Neural progenitor cell (in vitro differentiated cells): ENCODE measurements at regions not wholly inside any gene's neighbourhood (a gene's known extent, or its start where the extent isn't known, plus 50 kb on each side); places are given as distances from the start of the nearest gene placed in this dataset.

Source experiments
- DNase-seq: peaks from one replicate; pipeline ENCODE4 v3.0.0-alpha.2; 2016; ENCODE audit warnings: low spot score
- H2AFZ ChIP-seq: fragments of 200-600 bp; sonication (generic); replicated peaks from 2 replicates; pipeline ENCODE4 v1.6.1; 2016; ENCODE audit warnings: antibody characterized with exemption
- H3F3A ChIP-seq: fragments of 200-600 bp; sonication (generic); 2 replicates; pipeline ENCODE4 v1.6.1; 2016; ENCODE audit warnings: antibody characterized with exemption, low read depth
- H3K27ac ChIP-seq: fragments of 200-600 bp; sonication (generic); 2 replicates; pipeline ENCODE4 v1.5.1; 2016; ENCODE audit warnings: mild to moderate bottlenecking
- H3K27me3 ChIP-seq: fragments of 200-600 bp; sonication (generic); 2 replicates; pipeline ENCODE4 v1.6.1; 2016; ENCODE audit warnings: mild to moderate bottlenecking, moderate library complexity
- H3K36me3 ChIP-seq: fragments of 200-600 bp; sonication (generic); 2 replicates; pipeline ENCODE4 v1.5.1; 2016
- H3K4me1 ChIP-seq: fragments of 200-600 bp; sonication (generic); 2 replicates; pipeline ENCODE4 v1.6.1; 2016; ENCODE audit warnings: mixed run types
- H3K4me2 ChIP-seq: fragments of 200-600 bp; sonication (generic); 2 replicates; pipeline ENCODE4 v1.6.1; 2016
- H3K4me3 ChIP-seq: fragments of 200-600 bp; sonication (generic); 2 replicates; pipeline ENCODE4 v1.5.1; 2016
- H3K79me2 ChIP-seq: fragments of 200-600 bp; sonication (generic); 2 replicates; pipeline ENCODE4 v1.6.1; 2016; ENCODE audit warnings: low read depth
- H3K9ac ChIP-seq: fragments of 200-600 bp; sonication (generic); 2 replicates; pipeline ENCODE4 v1.6.1; 2016
- H3K9me3 ChIP-seq: fragments of 200-600 bp; sonication (generic); 2 replicates; pipeline ENCODE4 v1.5.1; 2016; ENCODE audit warnings: low read depth
- H4K20me1 ChIP-seq: fragments of 200-600 bp; sonication (generic); 2 replicates; pipeline ENCODE4 v1.6.1; 2016; ENCODE audit warnings: low read depth
- H3K27ac Mint-ChIP-seq: 3 replicates; pipeline ENCODE4 v1.8.0; 2021; ENCODE audit warnings: mixed read lengths
- H3K27me3 Mint-ChIP-seq: 2 replicates; pipeline ENCODE4 v1.8.0; 2022; ENCODE audit warnings: low read depth, mild to moderate bottlenecking, inconsistent platforms, moderate library complexity, mixed read lengths; ENCODE audit not compliant: insufficient read depth
- H3K36me3 Mint-ChIP-seq: 3 replicates; pipeline ENCODE4 v1.8.0; 2021; ENCODE audit warnings: mixed read lengths
- H3K4me1 Mint-ChIP-seq: 3 replicates; pipeline ENCODE4 v1.8.0; 2021; ENCODE audit warnings: mixed read lengths
- H3K4me3 Mint-ChIP-seq: 3 replicates; pipeline ENCODE4 v1.8.0; 2021; ENCODE audit warnings: mild to moderate bottlenecking, moderate library complexity, mixed read lengths
- H3K9me3 Mint-ChIP-seq: 3 replicates; pipeline ENCODE4 v1.8.0; 2020; ENCODE audit warnings: mixed read lengths
- EZH2 ChIP-seq: fragments of 200-600 bp; sonication (generic); IDR thresholded peaks from 2 replicates; pipeline ENCODE4 v1.6.1; 2017; ENCODE audit warnings: antibody characterized with exemption, mild to moderate bottlenecking, moderate library complexity
- EZH2phosphoT487 ChIP-seq: fragments of 200-600 bp; sonication (generic); IDR thresholded peaks from 2 replicates; pipeline ENCODE4 v1.6.1; 2017; ENCODE audit warnings: antibody characterized with exemption
- TF ChIP-seq, protein P1 (sequence below): fragments of 200-600 bp; sonication (generic); IDR thresholded peaks from 2 replicates; pipeline ENCODE4 v1.5.1; 2017; ENCODE audit warnings: antibody characterized with exemption, mild to moderate bottlenecking

DNA sequence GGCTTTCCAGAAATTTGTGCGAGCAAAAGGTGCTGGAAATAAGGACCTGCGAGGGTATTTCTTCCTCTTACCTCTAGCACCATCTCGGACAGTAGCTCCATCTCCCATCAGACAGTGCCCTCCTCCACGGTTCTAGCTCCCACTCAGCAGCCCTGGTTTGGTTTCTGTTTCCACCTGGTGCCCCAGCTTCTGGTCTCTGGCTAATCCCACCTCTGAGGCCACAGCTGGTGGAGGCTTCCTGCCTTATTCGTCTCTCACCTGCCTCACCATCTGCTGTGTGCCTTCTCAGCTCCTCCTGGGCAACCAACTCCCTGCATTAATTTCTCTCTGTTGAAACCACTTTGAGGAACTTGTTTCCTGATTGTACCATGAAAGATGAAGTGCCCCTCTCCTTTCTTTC lies 162.4 kb upstream of the CDYL start:
- no peak overlapping the region for H3K4me3 Mint-ChIP-seq
- no peaks in the 10 kb centered on the region for H3K36me3 Mint-ChIP-seq

DNA sequence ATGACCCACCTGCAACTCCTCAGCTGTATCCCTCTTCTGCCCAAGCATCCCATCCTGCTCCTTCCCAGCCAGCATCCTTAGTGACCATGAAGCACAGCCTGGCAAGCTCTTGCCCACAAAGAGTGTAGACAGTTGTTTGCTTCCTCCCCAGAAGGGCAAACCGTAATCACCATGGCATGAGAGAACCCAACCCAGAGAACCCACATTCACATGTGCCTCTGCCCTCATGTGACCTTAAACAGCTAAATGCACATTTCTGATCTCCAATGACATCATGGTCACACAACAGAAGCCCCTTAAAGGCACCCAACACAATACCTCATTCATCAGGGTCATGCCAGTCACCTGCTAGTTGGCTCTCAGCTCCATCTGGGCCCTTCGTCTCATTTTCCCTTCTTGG lies 162.8 kb upstream of the CDYL start:
- Histone ChIP-seq H3K9me3 (no peaks in the 10 kb centered on the region), H3F3A (no peaks in the 10 kb centered on the region), H3K79me2 (no peaks in the 10 kb centered on the region), H3K27ac (no peak overlapping the region), H3K27me3 (no peaks in the 10 kb centered on the region), H3K4me2 (no peak overlapping the region), H3K4me3 (no peak overlapping the region), H2AFZ (no peak overlapping the region), H3K9ac (no peak overlapping the region), H3K36me3 (no peaks in the 10 kb centered on the region), H4K20me1 (no peaks in the 10 kb centered on the region), H3K4me1 (no peaks in the 10 kb centered on the region)
- TF ChIP-seq EZH2phosphoT487: no peak
- TF ChIP-seq, protein P1, sequence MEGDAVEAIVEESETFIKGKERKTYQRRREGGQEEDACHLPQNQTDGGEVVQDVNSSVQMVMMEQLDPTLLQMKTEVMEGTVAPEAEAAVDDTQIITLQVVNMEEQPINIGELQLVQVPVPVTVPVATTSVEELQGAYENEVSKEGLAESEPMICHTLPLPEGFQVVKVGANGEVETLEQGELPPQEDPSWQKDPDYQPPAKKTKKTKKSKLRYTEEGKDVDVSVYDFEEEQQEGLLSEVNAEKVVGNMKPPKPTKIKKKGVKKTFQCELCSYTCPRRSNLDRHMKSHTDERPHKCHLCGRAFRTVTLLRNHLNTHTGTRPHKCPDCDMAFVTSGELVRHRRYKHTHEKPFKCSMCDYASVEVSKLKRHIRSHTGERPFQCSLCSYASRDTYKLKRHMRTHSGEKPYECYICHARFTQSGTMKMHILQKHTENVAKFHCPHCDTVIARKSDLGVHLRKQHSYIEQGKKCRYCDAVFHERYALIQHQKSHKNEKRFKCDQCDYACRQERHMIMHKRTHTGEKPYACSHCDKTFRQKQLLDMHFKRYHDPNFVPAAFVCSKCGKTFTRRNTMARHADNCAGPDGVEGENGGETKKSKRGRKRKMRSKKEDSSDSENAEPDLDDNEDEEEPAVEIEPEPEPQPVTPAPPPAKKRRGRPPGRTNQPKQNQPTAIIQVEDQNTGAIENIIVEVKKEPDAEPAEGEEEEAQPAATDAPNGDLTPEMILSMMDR: no peak
- no peak for TF ChIP-seq EZH2
- DNase-seq: no peak
- Mint-ChIP-seq H3K9me3 (peaks cover 8% of the 10 kb centered on the region), H3K4me3 (no peak overlapping the region), H3K36me3 (no peaks in the 10 kb centered on the region), H3K27me3 (peaks cover 6% of the 10 kb centered on the region), H3K4me1 (peaks cover 12% of the 10 kb centered on the region), H3K27ac (no peak overlapping the region)

More for the DNA sequence above, 162.4 kb upstream of the CDYL start:
- no peak overlapping the region for H3K9ac ChIP-seq
- H3K79me2 ChIP-seq: no peaks in the 10 kb centered on the region
- no peak overlapping the region for H2AFZ ChIP-seq
- H3K27me3 Mint-ChIP-seq: peaks cover 6% of the 10 kb centered on the region
- H3K27me3 ChIP-seq: no peaks in the 10 kb centered on the region
- H3K27ac Mint-ChIP-seq: no peak overlapping the region
- no peak overlapping the region for H3K4me2 ChIP-seq
- H3K36me3 ChIP-seq: no peaks in the 10 kb centered on the region
- no peak for DNase-seq
- TF ChIP-seq, protein P1: no peak
- TF ChIP-seq EZH2 (no peak), EZH2phosphoT487 (no peak)
- no peaks in the 10 kb centered on the region for H3K9me3 ChIP-seq
- peaks cover 12% of the 10 kb centered on the region for H3K4me1 Mint-ChIP-seq
- H3K27ac ChIP-seq: no peak overlapping the region
- H4K20me1 ChIP-seq: no peaks in the 10 kb centered on the region
- no peaks in the 10 kb centered on the region for H3F3A ChIP-seq
- no peaks in the 10 kb centered on the region for H3K4me1 ChIP-seq
- H3K4me3 ChIP-seq: no peak overlapping the region
- H3K9me3 Mint-ChIP-seq: peaks cover 8% of the 10 kb centered on the region

DNA sequence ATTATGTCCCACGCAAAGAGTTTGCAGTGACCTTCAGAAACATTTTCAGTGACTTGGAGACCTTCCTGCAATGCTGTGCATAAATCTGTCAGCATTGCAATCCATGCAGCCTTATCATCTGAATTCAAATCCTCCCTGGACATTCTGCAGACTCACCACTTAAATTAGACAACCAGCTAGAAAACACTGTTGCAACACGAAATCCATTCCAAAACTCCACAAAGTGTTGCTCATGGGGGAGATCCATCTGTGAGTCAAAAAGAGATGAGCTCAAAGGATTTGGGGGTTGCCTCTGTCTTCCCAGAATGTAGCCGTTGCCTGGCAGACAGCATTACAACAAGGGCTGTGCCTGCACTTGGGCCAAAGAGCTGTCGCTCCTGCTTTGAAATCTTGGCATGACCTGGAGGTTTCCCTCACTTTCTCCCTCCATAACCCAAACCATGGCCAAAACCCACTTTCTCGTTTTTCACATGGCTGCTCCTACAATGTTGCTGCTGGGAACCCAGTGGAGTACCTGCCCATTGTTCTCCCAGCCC lies 163.5 kb upstream of the CDYL start:
- Histone ChIP-seq H3K36me3 (no peaks in the 10 kb centered on the region), H4K20me1 (no peaks in the 10 kb centered on the region), H3K79me2 (no peaks in the 10 kb centered on the region), H3K4me1 (no peaks in the 10 kb centered on the region), H3K9ac (no peak overlapping the region), H2AFZ (no peak overlapping the region), H3K4me2 (no peak overlapping the region), H3K27me3 (no peaks in the 10 kb centered on the region), H3K4me3 (no peak overlapping the region), H3F3A (no peaks in the 10 kb centered on the region), H3K27ac (no peak overlapping the region), H3K9me3 (no peaks in the 10 kb centered on the region)
- Mint-ChIP-seq H3K27ac (no peak overlapping the region), H3K4me3 (no peak overlapping the region), H3K9me3 (peaks cover 8% of the 10 kb centered on the region), H3K4me1 (peaks cover 12% of the 10 kb centered on the region), H3K27me3 (peaks cover 6% of the 10 kb centered on the region), H3K36me3 (no peaks in the 10 kb centered on the region)
- TF ChIP-seq, protein P1: no peak
- TF ChIP-seq EZH2phosphoT487 (no peak), EZH2 (no peak)
- no peak for DNase-seq
